ENCODE measurements at regions not wholly inside any gene's neighbourhood (a gene's known extent, or its start where the extent isn't known, plus 50 kb on each side); places are given as distances from the start of the nearest gene placed in this dataset.

GRCh38 chr15:69673291-69673881 is 220.8 kb downstream of the RPLP1 start:
- TF ChIP-seq CTCF (IDR thresholded peaks at IDR 0.05) = no peak
- TF ChIP-seq POLR2A (IDR thresholded peaks at IDR 0.05) = no peak
- TF ChIP-seq EP300 (IDR thresholded peaks at IDR 0.05) = no peak
- no peak for TF ChIP-seq POLR2AphosphoS5 (IDR thresholded peaks at IDR 0.05)

All from gastroesophageal sphincter (tissue), 3 donors.